Kidney epithelial cell (primary cell): ENCODE measurements at regions not wholly inside any gene's neighbourhood (a gene's known extent, or its start where the extent isn't known, plus 50 kb on each side); places are given as distances from the start of the nearest gene placed in this dataset.

Experiments
- DNase-seq: peaks from one replicate; pipeline ENCODE4 v3.0.0-alpha.2; 2010; ENCODE audit warnings: low read depth
- H3K27me3 ChIP-seq: 2 replicates; pipeline ENCODE4 v1.6.0; 2011; ENCODE audit warnings: low read length; ENCODE audit not compliant: control insufficient read depth, insufficient read depth
- H3K36me3 ChIP-seq: 2 replicates; pipeline ENCODE4 v1.5.1; 2011; ENCODE audit warnings: low read length; ENCODE audit not compliant: control insufficient read depth, insufficient read depth
- H3K4me3 ChIP-seq: 2 replicates; pipeline ENCODE4 v1.5.1; 2011; ENCODE audit warnings: low read depth, mild to moderate bottlenecking, control low read depth, low read length
- TF ChIP-seq, protein P1 (sequence below): IDR thresholded peaks from 2 replicates; pipeline ENCODE4 v1.5.1; 2011; ENCODE audit warnings: mild to moderate bottlenecking, moderate library complexity, low read length, control low read depth, inconsistent platforms; ENCODE audit not compliant: insufficient read depth, poor library complexity, severe bottlenecking

DNA sequence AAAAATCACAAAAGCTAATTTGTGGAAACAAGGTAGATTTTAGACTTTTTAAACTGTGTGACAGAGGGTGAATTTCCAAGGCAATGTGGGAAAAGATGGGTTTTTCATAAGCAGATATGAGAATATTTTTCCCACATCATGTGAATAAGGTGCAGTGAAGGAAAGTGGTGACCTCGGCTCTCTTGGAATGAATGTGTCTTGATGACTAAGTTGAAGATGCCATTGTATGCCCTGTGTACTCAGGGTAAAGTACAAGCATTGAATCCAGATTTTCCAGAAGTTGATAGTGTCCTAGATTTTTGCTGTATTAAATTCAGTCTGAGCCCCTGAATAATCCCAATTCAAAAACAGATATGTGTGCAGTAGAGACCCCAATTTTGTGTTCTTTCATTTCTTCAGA, 442.6 kb upstream of the ADGRL2 start:
- no peaks in the 10 kb centered on the region for H3K36me3 ChIP-seq
- TF ChIP-seq, protein P1, sequence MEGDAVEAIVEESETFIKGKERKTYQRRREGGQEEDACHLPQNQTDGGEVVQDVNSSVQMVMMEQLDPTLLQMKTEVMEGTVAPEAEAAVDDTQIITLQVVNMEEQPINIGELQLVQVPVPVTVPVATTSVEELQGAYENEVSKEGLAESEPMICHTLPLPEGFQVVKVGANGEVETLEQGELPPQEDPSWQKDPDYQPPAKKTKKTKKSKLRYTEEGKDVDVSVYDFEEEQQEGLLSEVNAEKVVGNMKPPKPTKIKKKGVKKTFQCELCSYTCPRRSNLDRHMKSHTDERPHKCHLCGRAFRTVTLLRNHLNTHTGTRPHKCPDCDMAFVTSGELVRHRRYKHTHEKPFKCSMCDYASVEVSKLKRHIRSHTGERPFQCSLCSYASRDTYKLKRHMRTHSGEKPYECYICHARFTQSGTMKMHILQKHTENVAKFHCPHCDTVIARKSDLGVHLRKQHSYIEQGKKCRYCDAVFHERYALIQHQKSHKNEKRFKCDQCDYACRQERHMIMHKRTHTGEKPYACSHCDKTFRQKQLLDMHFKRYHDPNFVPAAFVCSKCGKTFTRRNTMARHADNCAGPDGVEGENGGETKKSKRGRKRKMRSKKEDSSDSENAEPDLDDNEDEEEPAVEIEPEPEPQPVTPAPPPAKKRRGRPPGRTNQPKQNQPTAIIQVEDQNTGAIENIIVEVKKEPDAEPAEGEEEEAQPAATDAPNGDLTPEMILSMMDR = no peak
- DNase-seq = no peak

DNA sequence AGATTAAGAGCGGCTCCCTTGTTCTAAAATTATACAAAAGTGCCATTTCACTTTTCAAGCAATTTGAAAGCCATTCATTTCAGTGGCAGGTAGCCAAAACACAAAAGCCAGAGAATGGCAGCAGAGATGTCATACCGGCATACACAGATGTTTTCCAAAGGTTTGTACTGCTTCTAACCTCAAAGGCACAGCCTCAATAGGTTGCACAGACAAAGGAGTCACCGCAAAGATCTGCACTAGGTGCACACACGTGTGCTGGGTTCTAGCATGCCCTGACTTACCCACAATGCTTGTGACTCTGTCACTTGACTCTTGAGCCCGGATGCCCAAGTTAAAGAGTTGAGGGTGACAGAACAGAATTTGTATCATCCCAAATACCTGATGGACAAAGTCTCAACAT, 448.9 kb upstream of the ADGRL2 start:
- no peak for DNase-seq
- TF ChIP-seq, protein P1 = no peak
- H3K36me3 ChIP-seq = no peaks in the 10 kb centered on the region
- no peak overlapping the region for H3K4me3 ChIP-seq
- no peaks in the 10 kb centered on the region for H3K27me3 ChIP-seq

More for the DNA sequence above, 442.6 kb upstream of the ADGRL2 start:
- Histone ChIP-seq H3K27me3 (no peaks in the 10 kb centered on the region), H3K4me3 (no peak overlapping the region)

DNA sequence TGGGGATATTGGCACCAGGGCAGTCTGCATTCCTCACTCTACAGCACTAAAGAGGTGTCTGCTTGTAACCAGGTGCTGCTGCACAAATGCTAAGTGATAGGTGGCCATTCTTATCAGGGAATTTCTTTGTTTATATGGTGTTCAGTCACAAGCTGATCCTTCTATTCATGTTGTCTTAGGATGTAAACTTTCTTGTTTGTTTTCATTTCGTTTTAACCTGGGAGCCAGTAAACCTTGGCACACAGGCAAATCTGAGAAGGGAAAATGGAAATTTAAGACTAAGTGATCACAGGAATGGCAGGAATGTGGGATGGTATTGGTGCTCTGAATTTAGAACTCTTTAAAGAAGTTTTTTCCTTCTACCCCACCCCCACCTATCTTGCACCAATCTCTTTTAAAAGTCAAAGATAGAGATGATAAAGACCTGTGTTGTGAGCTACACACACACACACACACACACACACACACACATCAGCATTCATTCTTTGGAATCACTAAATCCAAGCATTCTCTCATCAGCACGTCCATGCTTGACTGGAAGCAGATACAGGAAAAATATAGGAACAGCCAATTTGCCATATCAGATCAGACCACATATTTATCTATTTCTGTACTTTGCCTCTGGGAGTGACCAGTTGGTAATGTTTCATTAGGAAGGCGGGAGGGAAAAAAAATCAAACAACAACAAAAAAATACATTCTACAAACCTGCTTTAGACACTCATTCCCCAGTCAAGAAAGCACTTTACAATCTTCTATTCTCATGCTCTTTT, 451.4 kb upstream of the ADGRL2 start:
- Histone ChIP-seq H3K36me3 (no peaks in the 10 kb centered on the region), H3K4me3 (no peak overlapping the region), H3K27me3 (no peaks in the 10 kb centered on the region)
- DNase-seq = no peak
- TF ChIP-seq, protein P1 = no peak

DNA sequence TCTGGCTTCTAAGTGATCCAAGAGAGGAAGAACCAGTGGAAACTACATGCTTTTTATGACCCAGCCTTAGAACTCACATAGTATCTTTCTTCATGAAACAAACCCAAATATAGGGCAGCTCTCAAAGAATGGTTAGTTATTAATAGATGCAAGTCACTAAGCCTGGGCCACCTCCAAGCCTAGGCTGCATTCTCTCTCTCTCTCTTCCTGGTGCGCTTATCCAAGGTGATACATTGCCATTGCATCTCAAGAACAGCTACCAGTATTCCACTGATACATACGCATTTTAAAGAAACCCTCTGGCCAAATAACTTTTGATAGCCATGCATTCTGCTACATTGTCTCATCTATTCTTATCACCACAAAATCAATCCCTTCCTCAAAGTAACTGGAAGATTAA, 455.6 kb upstream of the ADGRL2 start:
- no peak for DNase-seq
- no peaks in the 10 kb centered on the region for H3K36me3 ChIP-seq
- H3K27me3 ChIP-seq = no peaks in the 10 kb centered on the region
- TF ChIP-seq, protein P1 = no peak
- H3K4me3 ChIP-seq = no peak overlapping the region

DNA sequence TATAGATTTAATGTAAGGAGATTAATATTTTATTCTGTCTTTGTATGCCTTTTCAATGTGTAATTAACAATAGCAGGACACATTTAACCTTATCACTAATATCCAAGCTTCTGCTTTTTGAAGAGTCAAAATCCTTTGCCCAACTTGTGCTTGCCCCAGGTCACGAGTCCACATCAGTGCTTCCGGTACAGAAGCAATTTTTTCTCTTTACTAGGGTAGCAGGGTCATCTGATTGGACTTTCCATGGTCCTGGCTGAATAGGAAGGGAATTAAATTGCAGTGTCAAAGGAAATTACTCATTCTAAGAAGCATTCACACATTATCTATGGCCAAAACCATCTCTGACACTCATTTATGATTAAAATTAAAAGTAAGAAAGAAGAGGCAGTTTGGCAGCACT, 460.5 kb upstream of the ADGRL2 start:
- DNase-seq = no peak
- no peaks in the 10 kb centered on the region for H3K36me3 ChIP-seq
- no peak overlapping the region for H3K4me3 ChIP-seq
- H3K27me3 ChIP-seq = no peaks in the 10 kb centered on the region
- TF ChIP-seq, protein P1 = no peak

DNA sequence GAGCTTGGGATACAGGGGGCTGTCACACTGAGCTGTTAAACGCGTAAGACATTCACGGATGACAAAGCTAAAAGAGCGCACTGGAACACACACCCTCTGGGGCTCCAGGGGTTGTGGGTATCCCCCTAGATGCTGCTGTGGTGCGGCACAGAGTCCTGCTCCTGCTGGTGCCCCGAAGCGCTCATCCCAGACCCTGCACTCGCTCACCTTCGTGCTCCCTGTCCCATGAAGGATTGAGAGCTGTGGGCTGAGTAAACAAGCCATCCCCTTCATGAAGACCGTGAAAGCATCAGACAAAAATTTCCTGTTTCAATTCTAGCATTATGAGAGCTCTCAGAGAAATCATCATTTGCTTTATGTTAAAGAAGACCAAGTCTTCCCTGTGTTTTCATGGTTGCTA, 463.5 kb upstream of the ADGRL2 start:
- no peak overlapping the region for H3K4me3 ChIP-seq
- no peak for DNase-seq
- TF ChIP-seq, protein P1 = no peak
- H3K36me3 ChIP-seq = no peaks in the 10 kb centered on the region
- H3K27me3 ChIP-seq = no peaks in the 10 kb centered on the region
